ENCODE measurements at regions not wholly inside any gene's neighbourhood (a gene's known extent, or its start where the extent isn't known, plus 50 kb on each side); places are given as distances from the start of the nearest gene placed in this dataset.

GRCh38 chr5:71807909-71808308 lies 88.8 kb downstream of the CARTPT start:
- no peak for DNase-seq (ENCODE audit: low spot score)
- no peak for TF ChIP-seq CTCF (IDR thresholded peaks at IDR 0.05; ENCODE audit: extremely low read depth, missing control alignments)

GRCh38 chr5:71809446-71809845 lies 90.4 kb downstream of the CARTPT start:
- no peak for TF ChIP-seq CTCF (IDR thresholded peaks at IDR 0.05; ENCODE audit: extremely low read depth, missing control alignments)

GRCh38 chr5:71810023-71810422 lies 90.9 kb downstream of the CARTPT start:
- TF ChIP-seq CTCF (IDR thresholded peaks at IDR 0.05; ENCODE audit: extremely low read depth, missing control alignments) = no peak
- DNase-seq (ENCODE audit: low spot score) = no peak

More at GRCh38 chr5:71809446-71809845, 90.4 kb downstream of the CARTPT start:
- DNase-seq (ENCODE audit: low spot score) = no peak

GRCh38 chr5:71810471-71811195 lies 91.6 kb downstream of the CARTPT start:
- no peak for TF ChIP-seq CTCF (IDR thresholded peaks at IDR 0.05; ENCODE audit: extremely low read depth, missing control alignments)

GRCh38 chr5:71811779-71812178 lies 92.7 kb downstream of the CARTPT start:
- TF ChIP-seq CTCF (IDR thresholded peaks at IDR 0.05; ENCODE audit: extremely low read depth, missing control alignments) = no peak
- DNase-seq (ENCODE audit: low spot score) = no peak

More at GRCh38 chr5:71810471-71811195, 91.6 kb downstream of the CARTPT start:
- no peak for DNase-seq (ENCODE audit: low spot score)

GRCh38 chr5:71816307-71816706 lies 97.2 kb downstream of the CARTPT start:
- no peak for DNase-seq (ENCODE audit: low spot score)

More at GRCh38 chr5:71816307-71816706, 97.2 kb downstream of the CARTPT start:
- TF ChIP-seq CTCF (IDR thresholded peaks at IDR 0.05; ENCODE audit: extremely low read depth, missing control alignments) = no peak

All from GM20000 (cell line).